GM18498 (cell line): ENCODE measurements at regions not wholly inside any gene's neighbourhood (a gene's known extent, or its start where the extent isn't known, plus 50 kb on each side); places are given as distances from the start of the nearest gene placed in this dataset.
"Not testable (repeated sequence)": the region's sequence is repeated elsewhere in the genome, so short reads cannot be mapped to it uniquely, and the experiment has no call there.

ENCODE experiments used
- ATAC-seq: cut with Tn5 transposase; IDR thresholded peaks from one replicate; pipeline ENCODE4 v1.9.1; 2021; ENCODE audit warnings: mild to moderate bottlenecking, moderate library complexity; ENCODE audit not compliant: unreplicated experiment

GRCh38 chr13:18240086-18240485 is 941.5 kb downstream of the TUBA3C start:
- ATAC-seq = not testable (repeated sequence)

GRCh38 chr13:18238586-18238985 is 943.0 kb downstream of the TUBA3C start:
- ATAC-seq = not testable (repeated sequence)

- ATAC-seq = no peak
Measured at GRCh38 chr13:18236528-18236815, 945.2 kb downstream of the TUBA3C start.

- no peak for ATAC-seq
Measured at GRCh38 chr13:18235756-18236527, 945.7 kb downstream of the TUBA3C start.

- no peak for ATAC-seq
Measured at GRCh38 chr13:18235172-18235571, 946.5 kb downstream of the TUBA3C start.

GRCh38 chr13:18234451-18234850 is 947.2 kb downstream of the TUBA3C start:
- ATAC-seq = not testable (repeated sequence)

GRCh38 chr13:18233783-18234299 is 947.8 kb downstream of the TUBA3C start:
- ATAC-seq = no peak

- no peak for ATAC-seq
Measured at GRCh38 chr13:18232994-18233782, 948.4 kb downstream of the TUBA3C start.

GRCh38 chr13:18232298-18232993 is 949.2 kb downstream of the TUBA3C start:
- ATAC-seq = no peak

GRCh38 chr13:18224411-18224810 is 957.2 kb downstream of the TUBA3C start:
- ATAC-seq = not testable (repeated sequence)

- peak; percentile 30 for ATAC-seq
Measured at GRCh38 chr13:18214689-18215088, 966.9 kb downstream of the TUBA3C start.

GRCh38 chr13:18213511-18213910 is 968.1 kb downstream of the TUBA3C start:
- not testable (repeated sequence) for ATAC-seq

- no peak for ATAC-seq
Measured at GRCh38 chr13:18212873-18213272, 968.8 kb downstream of the TUBA3C start.

- peak; percentile 91 for ATAC-seq
Measured at GRCh38 chr13:18211752-18212560, 969.7 kb downstream of the TUBA3C start.

GRCh38 chr13:18204614-18205178 is 976.9 kb downstream of the TUBA3C start:
- not testable (repeated sequence) for ATAC-seq

GRCh38 chr13:18195365-18195678 is 986.3 kb downstream of the TUBA3C start:
- not testable (repeated sequence) for ATAC-seq

- not testable (repeated sequence) for ATAC-seq
Measured at GRCh38 chr13:18194631-18195364, 986.8 kb downstream of the TUBA3C start.

GRCh38 chr13:18194104-18194503 is 987.5 kb downstream of the TUBA3C start:
- ATAC-seq = not testable (repeated sequence)
